ENCODE measurements at regions not wholly inside any gene's neighbourhood (a gene's known extent, or its start where the extent isn't known, plus 50 kb on each side); places are given as distances from the start of the nearest gene placed in this dataset.

GRCh38 chr2:147709655-147710054 lies 135.2 kb upstream of the ACVR2A start:
- no peak for DNase-seq

GRCh38 chr2:147703171-147703570 lies 141.7 kb upstream of the ACVR2A start:
- DNase-seq: no peak

GRCh38 chr2:147698166-147698565 lies 146.7 kb upstream of the ACVR2A start:
- DNase-seq: no peak

DNA sequence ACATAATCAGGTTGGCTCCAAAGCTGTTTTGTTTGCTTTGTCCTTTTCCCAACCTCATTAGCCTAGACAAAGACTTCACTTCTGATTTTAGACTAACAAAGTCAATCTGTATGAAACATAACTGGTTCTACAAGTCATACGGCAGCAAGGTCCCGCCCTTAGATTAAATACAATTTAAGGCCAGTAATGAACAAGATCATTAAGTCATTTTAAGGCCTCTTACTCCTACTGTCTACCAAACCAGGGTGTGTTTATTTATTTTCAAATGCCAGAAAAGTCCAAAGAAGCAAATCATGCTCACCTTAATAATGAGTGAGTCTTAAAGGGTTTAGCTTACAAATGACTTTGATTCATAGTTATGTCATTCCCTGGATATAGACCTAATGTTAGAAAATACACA lies 148.4 kb upstream of the ACVR2A start:
- DNase-seq: no peak

DNA sequence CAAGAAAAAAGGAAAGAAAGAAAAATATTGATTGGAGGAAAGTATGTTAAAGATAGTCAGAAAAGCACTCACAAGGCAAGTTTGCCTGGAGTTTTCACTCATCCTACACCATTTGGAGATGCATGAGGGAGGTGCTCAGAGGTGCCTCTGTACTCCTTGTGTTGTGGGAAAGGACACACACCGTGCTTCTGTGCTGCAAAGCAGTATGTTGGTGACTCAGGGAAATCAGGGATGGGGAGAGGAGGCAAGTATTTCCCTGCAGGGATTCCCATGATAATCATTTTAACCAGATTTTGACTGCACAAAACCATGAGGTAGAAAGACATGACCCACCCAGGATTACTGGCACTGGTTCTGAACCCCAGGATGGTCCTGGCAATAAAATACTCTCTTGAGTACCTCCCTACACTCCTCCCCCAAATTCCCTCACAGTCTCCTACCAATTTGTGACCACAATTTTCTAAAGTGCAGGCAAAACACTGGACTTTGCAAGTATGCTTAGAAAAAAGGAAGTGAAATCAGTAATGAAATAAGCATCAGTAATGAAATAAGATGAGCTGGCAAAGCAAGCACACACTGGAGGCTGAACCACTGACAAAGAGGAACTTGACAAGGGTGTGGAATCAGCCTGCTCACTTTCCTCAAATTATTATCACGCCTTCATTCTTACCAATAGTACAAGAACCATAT lies 155.5 kb upstream of the ACVR2A start:
- DNase-seq: no peak

DNA sequence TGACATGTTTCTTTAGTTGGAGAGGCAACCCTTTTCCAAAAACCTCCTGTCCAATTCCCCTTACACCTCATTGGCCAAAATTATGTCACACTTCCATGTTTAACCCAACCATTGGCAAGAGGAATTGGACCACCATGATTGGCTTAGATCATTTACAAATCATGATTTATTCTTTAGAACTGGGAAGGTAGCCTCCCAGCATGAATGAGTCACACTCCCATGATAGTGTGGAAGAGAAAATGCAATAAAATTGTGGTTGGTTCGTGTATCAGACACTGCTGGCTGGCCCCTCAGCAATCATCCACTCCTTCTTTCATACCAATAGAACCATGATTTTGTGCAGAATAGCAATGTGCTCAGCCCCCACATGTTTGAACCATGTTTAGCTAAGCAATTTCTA lies 156.6 kb upstream of the ACVR2A start:
- DNase-seq: no peak

DNA sequence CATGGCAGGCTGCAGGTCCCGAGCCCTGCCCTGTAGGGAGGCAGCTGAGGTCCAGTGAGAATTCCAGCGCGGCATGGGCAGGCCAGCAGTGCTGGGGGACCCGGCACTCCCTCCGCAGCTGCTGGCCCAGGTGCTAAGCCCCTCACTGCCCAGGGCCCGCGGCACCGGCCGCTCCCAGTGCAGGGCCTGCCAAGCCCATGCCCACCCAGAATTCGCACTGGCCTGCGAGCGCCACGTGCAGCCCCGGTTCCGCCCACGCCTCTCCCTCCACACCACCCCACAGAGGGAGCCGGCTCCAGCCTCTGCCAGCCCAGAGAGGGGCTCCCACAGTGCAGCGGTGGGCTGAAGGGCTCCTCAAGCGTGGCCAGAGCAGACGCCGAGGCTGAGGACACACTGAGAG lies 158.5 kb upstream of the ACVR2A start:
- DNase-seq: peak; percentile 9

DNA sequence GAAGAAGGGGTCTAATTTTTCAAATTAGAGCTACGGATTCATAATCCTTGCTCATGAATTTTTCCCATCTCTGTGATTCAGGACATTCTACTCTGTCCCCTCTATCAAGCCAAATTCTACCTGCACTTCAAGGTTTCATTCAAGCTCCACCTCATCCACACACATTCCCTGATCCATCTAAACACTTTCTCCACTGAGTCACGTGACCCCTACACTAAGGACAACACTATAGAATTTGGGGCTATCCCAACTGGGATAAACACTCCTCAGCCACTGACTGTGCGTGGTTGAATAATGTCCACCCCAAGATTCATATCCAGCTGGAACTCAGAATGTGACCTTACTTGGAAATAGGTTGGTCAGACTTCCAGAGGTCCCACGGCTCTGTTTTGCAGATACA lies 159.9 kb upstream of the ACVR2A start:
- DNase-seq: no peak

DNA sequence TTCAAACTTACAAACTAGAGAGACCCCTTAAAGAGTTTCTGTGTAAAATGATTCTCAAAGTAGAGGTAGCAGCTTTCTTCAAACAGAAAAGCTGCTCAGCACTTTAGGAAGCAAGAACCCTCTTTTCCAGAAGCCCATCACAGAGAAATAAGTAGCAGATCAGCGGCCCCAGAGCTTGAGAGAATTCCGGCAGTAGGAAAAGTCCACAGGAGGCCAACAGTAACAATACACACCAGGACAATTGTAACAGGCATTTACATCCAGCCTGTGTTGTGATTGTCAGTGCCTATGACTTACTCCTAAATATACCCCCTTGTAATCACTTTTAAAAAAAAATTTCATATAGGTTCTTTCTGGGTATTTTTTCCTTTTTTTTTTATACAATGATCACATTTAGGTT lies 161.4 kb upstream of the ACVR2A start:
- DNase-seq: no peak

GRCh38 chr2:147681093-147681492 lies 163.7 kb upstream of the ACVR2A start:
- no peak for DNase-seq

DNA sequence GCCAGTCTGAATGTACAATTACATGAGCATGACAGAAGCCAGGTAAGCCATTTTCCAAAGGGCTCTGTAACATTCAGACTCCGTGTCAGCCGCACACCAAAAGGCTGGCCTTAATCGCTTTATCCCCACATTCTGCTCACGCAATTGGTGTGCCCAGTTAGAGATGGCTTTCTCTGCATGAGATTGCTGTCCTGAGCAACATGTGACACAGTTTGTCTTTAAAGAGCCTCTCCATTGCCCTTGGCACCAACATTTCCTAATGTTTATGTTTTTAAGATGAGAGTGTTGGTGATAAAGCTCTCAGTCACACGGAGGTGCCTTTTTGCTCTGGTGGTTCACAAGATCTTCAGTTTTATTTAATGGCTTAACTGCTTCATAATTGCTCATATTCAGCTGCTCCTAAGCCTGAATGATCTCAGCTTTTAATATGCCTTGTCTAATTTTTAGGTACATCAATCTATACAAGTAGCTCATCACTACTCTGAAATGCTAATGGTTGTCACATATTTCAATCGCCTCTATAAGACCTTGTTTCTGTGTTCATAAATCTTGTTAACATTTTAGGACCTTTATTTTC lies 164.8 kb upstream of the ACVR2A start:
- no peak for DNase-seq

DNA sequence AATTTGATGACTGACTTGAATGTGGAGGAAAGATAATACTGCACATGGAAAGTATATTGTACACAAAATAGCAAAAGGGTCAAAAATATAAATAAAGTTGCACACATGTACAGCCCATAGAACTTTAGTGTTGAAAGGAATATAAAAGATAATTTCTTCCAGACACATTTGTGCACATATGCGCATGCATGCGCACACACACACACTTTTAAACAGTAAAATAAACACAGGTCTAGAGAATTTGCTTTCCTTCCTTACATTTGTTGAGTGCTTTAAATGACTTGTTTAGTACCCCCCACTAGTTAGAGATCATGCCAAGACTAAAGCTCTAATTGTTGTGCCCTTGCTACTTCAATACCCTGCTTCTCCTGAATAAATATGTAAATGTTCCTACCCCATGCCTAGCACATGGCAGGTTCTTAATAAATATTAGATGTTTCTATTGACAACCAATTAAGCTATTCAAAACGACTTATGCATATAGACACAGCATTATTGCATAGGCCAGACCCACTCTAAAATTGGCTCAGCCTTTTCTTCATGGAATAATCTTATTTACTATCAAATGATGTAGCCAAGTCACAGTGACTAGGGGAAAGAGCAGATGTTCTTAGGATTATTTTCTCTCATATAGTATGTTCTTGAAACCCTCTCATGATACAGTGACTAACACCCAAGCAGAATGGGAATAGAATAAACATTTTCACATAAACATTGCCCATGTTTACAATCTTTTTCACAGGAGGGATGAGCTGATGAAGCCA lies 165.5 kb upstream of the ACVR2A start:
- DNase-seq: no peak

DNA sequence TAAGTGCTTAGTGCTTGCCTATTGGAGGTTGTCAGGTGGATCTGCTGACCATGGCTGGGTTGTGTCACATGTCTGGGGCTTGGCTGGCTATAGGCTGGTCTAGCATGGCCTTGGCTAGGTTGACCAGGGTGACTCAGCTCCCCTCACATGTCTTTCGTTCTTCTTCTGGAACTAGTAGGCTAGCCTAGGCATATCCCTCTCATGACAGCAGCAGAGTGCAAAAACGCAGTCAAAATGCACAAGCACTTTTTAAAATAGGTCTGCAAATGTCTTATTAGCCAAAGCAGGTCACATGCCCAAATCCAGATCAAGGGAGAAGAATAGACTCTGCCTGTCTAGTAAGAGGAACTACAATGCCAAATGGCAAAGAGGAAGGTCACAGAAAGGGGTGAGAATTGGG lies 179.7 kb upstream of the ACVR2A start:
- DNase-seq: no peak

DNA sequence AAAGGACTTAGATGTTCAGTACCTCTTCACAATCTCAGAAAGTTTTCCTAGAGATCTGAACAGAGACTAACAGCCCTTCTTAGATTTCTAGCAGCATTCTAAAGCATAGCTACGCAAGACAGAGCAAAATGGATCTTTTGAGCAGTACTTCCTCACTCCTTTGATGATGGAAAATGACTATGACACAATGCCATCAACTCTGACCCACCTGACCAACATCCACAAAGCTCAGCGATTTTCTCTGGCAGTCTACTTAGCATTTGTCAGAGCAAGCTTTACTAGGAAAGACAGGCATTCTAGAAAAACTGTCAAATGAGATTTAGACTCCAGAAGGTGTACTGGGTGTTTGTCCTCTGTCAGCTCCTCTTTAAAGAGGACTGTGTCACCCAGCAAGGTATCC lies 180.9 kb upstream of the ACVR2A start:
- DNase-seq: no peak

GRCh38 chr2:147663153-147663961 lies 181.5 kb upstream of the ACVR2A start:
- no peak for DNase-seq

DNA sequence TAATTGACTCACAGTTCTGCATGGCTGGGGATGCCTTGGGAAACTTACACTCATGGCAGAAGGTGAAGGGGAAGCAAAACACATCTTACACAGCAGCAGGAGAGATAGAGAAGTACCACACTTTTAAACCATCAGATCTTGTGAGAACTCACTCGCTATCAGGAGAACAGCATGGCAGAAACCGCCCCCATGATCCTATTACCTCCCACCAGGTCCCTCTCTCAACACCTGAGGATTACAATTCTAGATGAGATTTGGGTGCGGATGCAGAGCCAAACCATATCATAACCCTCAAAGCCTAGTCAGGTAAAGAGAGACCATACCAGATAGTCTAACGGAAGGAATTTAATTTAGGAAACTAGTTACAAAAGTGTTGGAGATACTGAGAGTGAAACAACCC lies 182.6 kb upstream of the ACVR2A start:
- no peak for DNase-seq

DNA sequence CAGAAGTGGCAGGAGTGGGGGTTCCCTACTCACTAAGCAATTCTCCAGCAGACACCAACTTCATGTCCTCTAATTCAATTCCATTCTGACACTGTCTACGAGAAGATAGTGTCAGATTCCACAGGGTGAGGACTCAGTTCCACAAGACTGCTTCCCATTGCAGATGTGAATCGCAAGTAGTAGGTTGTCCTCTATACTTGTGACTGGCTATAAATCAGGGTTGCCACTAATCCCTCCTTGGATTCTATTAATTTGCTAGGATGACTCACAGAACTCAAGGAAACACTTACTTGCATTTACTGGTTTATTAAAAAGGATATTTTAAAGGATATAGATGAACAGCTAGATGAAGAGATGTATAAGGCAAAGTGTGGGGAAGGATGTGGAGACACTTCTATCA lies 184.1 kb upstream of the ACVR2A start:
- DNase-seq: no peak

GRCh38 chr2:147659051-147659450 lies 185.8 kb upstream of the ACVR2A start:
- no peak for DNase-seq

GRCh38 chr2:147657086-147658000 lies 187.5 kb upstream of the ACVR2A start:
- DNase-seq: no peak

DNA sequence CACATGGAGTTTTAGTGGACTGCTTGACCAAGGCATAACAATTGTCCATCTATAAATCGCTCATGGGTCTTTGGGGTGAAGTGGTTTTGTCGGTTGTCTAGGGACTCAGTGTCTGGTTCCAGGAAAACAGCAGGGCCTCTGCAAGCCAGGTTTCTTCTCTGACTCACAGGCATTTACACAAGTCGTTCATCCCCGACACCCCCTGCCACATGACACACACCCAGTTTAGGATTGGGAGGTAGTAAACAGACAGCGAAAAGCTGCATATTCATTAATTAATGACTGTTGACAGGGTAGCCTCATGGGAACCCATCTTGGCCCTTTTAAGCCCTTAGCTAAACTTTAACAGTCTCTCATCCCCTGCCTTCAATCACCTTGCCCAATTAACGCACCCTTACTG lies 194.8 kb upstream of the ACVR2A start:
- DNase-seq: no peak

DNA sequence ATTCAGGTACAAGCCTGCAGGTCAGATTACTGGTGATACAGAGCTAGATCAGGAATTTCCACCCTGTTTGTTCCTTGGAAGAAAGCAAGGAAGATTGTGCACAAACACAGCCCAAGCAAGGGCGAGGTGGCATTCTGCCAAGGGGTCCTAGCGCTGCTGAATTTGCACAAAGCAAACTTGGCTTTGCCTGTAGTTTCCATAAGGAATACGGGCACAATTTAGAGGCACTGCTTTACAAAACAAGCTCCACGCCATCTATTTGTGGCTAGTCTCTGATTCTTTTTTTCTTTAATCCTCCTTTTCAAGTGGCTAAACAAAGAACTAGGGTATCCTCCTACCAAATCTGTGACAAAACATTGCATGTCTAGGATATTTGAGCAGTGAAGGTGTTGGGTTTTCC lies 195.5 kb upstream of the ACVR2A start:
- DNase-seq: no peak

DNA sequence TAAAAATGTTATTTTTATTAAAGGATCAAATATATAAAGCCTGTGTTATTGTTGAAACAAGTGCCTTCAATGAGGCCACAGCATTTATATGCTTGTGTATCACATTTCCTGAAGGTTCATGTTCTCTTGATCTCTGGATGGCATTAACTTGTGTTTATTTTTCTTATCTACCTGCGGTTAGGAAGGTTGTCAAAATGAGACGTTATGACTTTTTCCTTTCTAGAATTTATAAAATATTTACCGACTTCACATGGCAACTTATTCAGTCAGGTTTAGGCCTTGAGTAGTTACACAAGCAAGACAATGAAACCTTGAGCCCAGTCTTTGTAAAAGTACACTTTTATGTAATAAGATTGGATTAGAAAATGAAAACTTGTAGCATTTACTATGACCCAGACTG lies 196.4 kb upstream of the ACVR2A start:
- DNase-seq: no peak

Data from activated gamma-delta T cell (primary cell).